ENCODE measurements at regions not wholly inside any gene's neighbourhood (a gene's known extent, or its start where the extent isn't known, plus 50 kb on each side); places are given as distances from the start of the nearest gene placed in this dataset.
"Not testable (repeated sequence)": the region's sequence is repeated elsewhere in the genome, so short reads cannot be mapped to it uniquely, and the experiment has no call there.

DNA sequence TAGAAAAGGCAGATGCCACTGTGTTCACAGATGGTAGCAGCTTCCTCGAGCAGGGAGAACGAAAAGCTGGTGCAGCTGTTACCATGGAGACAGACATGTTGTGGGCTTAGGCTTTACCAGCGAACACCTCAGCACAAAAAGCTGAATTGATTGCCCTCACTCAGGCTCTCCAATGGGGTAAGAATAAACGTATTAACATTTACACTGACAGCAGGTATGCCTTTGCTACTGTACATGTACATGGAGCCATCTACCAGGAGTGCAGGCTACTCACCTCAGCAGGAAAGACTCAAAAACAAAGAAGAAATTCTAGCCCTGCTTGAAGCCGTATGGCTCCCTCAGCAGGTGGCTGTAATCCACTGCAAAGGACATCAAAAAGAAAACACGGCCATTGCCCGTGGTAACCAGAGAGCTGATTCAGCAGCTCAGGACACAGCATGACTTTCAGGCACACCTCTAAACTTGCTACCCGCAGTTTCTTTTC, 197.7 kb downstream of the ZNF737 start:
- TF ChIP-seq, protein P1, sequence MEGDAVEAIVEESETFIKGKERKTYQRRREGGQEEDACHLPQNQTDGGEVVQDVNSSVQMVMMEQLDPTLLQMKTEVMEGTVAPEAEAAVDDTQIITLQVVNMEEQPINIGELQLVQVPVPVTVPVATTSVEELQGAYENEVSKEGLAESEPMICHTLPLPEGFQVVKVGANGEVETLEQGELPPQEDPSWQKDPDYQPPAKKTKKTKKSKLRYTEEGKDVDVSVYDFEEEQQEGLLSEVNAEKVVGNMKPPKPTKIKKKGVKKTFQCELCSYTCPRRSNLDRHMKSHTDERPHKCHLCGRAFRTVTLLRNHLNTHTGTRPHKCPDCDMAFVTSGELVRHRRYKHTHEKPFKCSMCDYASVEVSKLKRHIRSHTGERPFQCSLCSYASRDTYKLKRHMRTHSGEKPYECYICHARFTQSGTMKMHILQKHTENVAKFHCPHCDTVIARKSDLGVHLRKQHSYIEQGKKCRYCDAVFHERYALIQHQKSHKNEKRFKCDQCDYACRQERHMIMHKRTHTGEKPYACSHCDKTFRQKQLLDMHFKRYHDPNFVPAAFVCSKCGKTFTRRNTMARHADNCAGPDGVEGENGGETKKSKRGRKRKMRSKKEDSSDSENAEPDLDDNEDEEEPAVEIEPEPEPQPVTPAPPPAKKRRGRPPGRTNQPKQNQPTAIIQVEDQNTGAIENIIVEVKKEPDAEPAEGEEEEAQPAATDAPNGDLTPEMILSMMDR (IDR thresholded peaks at IDR 0.05; ENCODE audit: extremely low read depth, missing control alignments): no peak
- no peak for DNase-seq (ENCODE audit: low spot score)

DNA sequence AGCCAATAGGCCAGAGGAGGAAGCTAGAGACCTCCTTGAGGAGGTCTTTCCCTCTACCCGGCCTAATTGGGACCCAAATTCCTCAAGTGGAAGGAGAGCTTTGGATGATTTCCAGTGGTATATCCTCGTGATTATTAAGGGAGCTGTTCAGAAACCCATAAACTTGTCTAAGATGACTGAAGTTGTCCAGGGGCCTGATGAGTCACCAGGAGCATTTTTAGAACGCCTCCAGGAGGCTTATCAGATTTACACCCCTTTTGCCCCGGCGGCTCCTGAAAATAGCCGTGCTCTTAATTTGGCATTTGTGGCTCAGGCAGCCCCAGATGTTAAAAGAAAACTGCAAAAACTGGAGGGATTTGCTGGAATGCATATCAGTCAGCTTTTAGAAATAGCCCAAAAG, 198.1 kb downstream of the ZNF486 start:
- no peak for DNase-seq (ENCODE audit: low spot score)
- TF ChIP-seq, protein P1 (IDR thresholded peaks at IDR 0.05; ENCODE audit: extremely low read depth, missing control alignments): no peak

GRCh38 chr19:20359933-20360720, 193.1 kb downstream of the ZNF486 start:
- DNase-seq (ENCODE audit: low spot score): no peak
- TF ChIP-seq, protein P1 (IDR thresholded peaks at IDR 0.05; ENCODE audit: extremely low read depth, missing control alignments): no peak

GRCh38 chr19:20358841-20359465, 191.9 kb downstream of the ZNF486 start:
- not testable (repeated sequence) for DNase-seq (ENCODE audit: low spot score)

- TF ChIP-seq, protein P1 (IDR thresholded peaks at IDR 0.05; ENCODE audit: extremely low read depth, missing control alignments): no peak
- no peak for DNase-seq (ENCODE audit: low spot score)
Observed at GRCh38 chr19:20357921-20358320, 190.9 kb downstream of the ZNF486 start.

GRCh38 chr19:20351244-20351643, 184.2 kb downstream of the ZNF486 start:
- TF ChIP-seq, protein P1 (IDR thresholded peaks at IDR 0.05; ENCODE audit: extremely low read depth, missing control alignments): no peak
- no peak for DNase-seq (ENCODE audit: low spot score)

- DNase-seq (ENCODE audit: low spot score): no peak
- TF ChIP-seq, protein P1 (IDR thresholded peaks at IDR 0.05; ENCODE audit: extremely low read depth, missing control alignments): no peak
Observed at GRCh38 chr19:20349206-20349605, 182.2 kb downstream of the ZNF486 start.
